Omental fat pad (tissue), 3 donors: ENCODE measurements at regions not wholly inside any gene's neighbourhood (a gene's known extent, or its start where the extent isn't known, plus 50 kb on each side); places are given as distances from the start of the nearest gene placed in this dataset.

Source experiments
- ATAC-seq: fragments of 150-250 bp; one replicate; pipeline ENCODE4 v1.9.1; 2016; ENCODE audit warnings: mild to moderate bottlenecking, moderate library complexity; ENCODE audit not compliant: low FRiP score
- DNase-seq: peaks from one replicate; pipeline ENCODE4 v3.0.0-alpha.2; 2019; ENCODE audit warnings: low spot score
- CTCF ChIP-seq, 3 donors: fragments of 450-650 bp; IDR thresholded peaks; one replicate each; pipeline ENCODE4 v1.5.1; 2016 to 2017; ENCODE audit warnings: antibody characterized with exemption in 3 of 3, mild to moderate bottlenecking in 3 of 3, moderate library complexity in 2 of 3

GRCh38 chr18:71936744-71937143 lies 607.4 kb downstream of the CBLN2 start:
- ATAC-seq (no peak), DNase-seq (no peak)
- TF ChIP-seq CTCF (IDR thresholded peaks at IDR 0.05), result no peak

GRCh38 chr18:71919211-71919610 lies 624.9 kb downstream of the CBLN2 start:
- DNase-seq (no peak), ATAC-seq (no peak)
- no peak for TF ChIP-seq CTCF (IDR thresholded peaks at IDR 0.05)

- DNase-seq, result no peak
- no peak for TF ChIP-seq CTCF (IDR thresholded peaks at IDR 0.05)
These were observed 630.5 kb downstream of the CBLN2 start for GRCh38 chr18:71913641-71914040.

GRCh38 chr18:71902482-71902881 lies 641.7 kb downstream of the CBLN2 start:
- ATAC-seq, result no peak
- no peak for TF ChIP-seq CTCF (IDR thresholded peaks at IDR 0.05)
- no peak for DNase-seq

More at GRCh38 chr18:71913641-71914040, 630.5 kb downstream of the CBLN2 start:
- no peak for ATAC-seq

- TF ChIP-seq CTCF (IDR thresholded peaks at IDR 0.05), result no peak
- ATAC-seq (no peak), DNase-seq (no peak)
These were observed 644.3 kb downstream of the CBLN2 start for GRCh38 chr18:71899707-71900472.

- TF ChIP-seq CTCF (IDR thresholded peaks at IDR 0.05), result no peak
- ATAC-seq, result no peak
- DNase-seq, result no peak
These were observed 645.0 kb downstream of the CBLN2 start for GRCh38 chr18:71899183-71899582.

GRCh38 chr18:71887509-71887908 lies 656.6 kb downstream of the CBLN2 start:
- ATAC-seq (no peak), DNase-seq (no peak)
- TF ChIP-seq CTCF (IDR thresholded peaks at IDR 0.05), result no peak
